ENCODE measurements at regions not wholly inside any gene's neighbourhood (a gene's known extent, or its start where the extent isn't known, plus 50 kb on each side); places are given as distances from the start of the nearest gene placed in this dataset.
"Not testable (repeated sequence)": the region's sequence is repeated elsewhere in the genome, so short reads cannot be mapped to it uniquely, and the experiment has no call there.

GRCh38 chr6:135680964-135681913 is 170.3 kb upstream of the PDE7B start:
- no peak overlapping the region for H3K9ac ChIP-seq (ENCODE audit: low read depth, low read length)

GRCh38 chr6:135686784-135687301 is 164.7 kb upstream of the PDE7B start:
- Histone ChIP-seq H3K27ac (ENCODE audit: low read depth, low read length) (no peak overlapping the region), H3K9ac (ENCODE audit: low read depth, low read length) (no peak overlapping the region)

More at GRCh38 chr6:135680964-135681913, 170.3 kb upstream of the PDE7B start:
- Histone ChIP-seq H3K36me3 (ENCODE audit: control insufficient read depth, insufficient read depth, low read length) (no peaks in the 10 kb centered on the region), H3K27me3 (ENCODE audit: control insufficient read depth, insufficient read depth, low read length) (no peaks in the 10 kb centered on the region), H3K4me1 (ENCODE audit: control insufficient read depth, insufficient read depth, low read length) (no peaks in the 10 kb centered on the region), H3K9me3 (ENCODE audit: control insufficient read depth, insufficient read depth, low read length) (no peaks in the 10 kb centered on the region), H3K27ac (ENCODE audit: low read depth, low read length) (no peak overlapping the region), H3K4me3 (ENCODE audit: low read depth, low read length) (no peak overlapping the region)

GRCh38 chr6:135688476-135688875 is 163.0 kb upstream of the PDE7B start:
- H3K9me3 ChIP-seq (ENCODE audit: control insufficient read depth, insufficient read depth, low read length); H3K36me3 ChIP-seq (ENCODE audit: control insufficient read depth, insufficient read depth, low read length); H3K27ac ChIP-seq (ENCODE audit: low read depth, low read length); H3K27me3 ChIP-seq (ENCODE audit: control insufficient read depth, insufficient read depth, low read length); H3K9ac ChIP-seq (ENCODE audit: low read depth, low read length); H3K4me3 ChIP-seq (ENCODE audit: low read depth, low read length); H3K4me1 ChIP-seq (ENCODE audit: control insufficient read depth, insufficient read depth, low read length): not testable (repeated sequence)

More at GRCh38 chr6:135686784-135687301, 164.7 kb upstream of the PDE7B start:
- Histone ChIP-seq H3K27me3 (ENCODE audit: control insufficient read depth, insufficient read depth, low read length) (no peaks in the 10 kb centered on the region), H3K4me3 (ENCODE audit: low read depth, low read length) (no peak overlapping the region), H3K36me3 (ENCODE audit: control insufficient read depth, insufficient read depth, low read length) (no peaks in the 10 kb centered on the region), H3K9me3 (ENCODE audit: control insufficient read depth, insufficient read depth, low read length) (no peaks in the 10 kb centered on the region), H3K4me1 (ENCODE audit: control insufficient read depth, insufficient read depth, low read length) (no peaks in the 10 kb centered on the region)

- Histone ChIP-seq H3K4me1 (ENCODE audit: control insufficient read depth, insufficient read depth, low read length) (no peaks in the 10 kb centered on the region), H3K36me3 (ENCODE audit: control insufficient read depth, insufficient read depth, low read length) (no peaks in the 10 kb centered on the region), H3K9ac (ENCODE audit: low read depth, low read length) (no peak overlapping the region), H3K27ac (ENCODE audit: low read depth, low read length) (no peak overlapping the region), H3K27me3 (ENCODE audit: control insufficient read depth, insufficient read depth, low read length) (no peaks in the 10 kb centered on the region), H3K4me3 (ENCODE audit: low read depth, low read length) (no peak overlapping the region), H3K9me3 (ENCODE audit: control insufficient read depth, insufficient read depth, low read length) (no peaks in the 10 kb centered on the region)
These were observed 159.1 kb upstream of the PDE7B start for GRCh38 chr6:135692426-135692825.

GRCh38 chr6:135693811-135694370 is 157.6 kb upstream of the PDE7B start:
- Histone ChIP-seq H3K4me1 (ENCODE audit: control insufficient read depth, insufficient read depth, low read length) (no peaks in the 10 kb centered on the region), H3K4me3 (ENCODE audit: low read depth, low read length) (no peak overlapping the region), H3K27ac (ENCODE audit: low read depth, low read length) (no peak overlapping the region), H3K27me3 (ENCODE audit: control insufficient read depth, insufficient read depth, low read length) (no peaks in the 10 kb centered on the region), H3K9me3 (ENCODE audit: control insufficient read depth, insufficient read depth, low read length) (no peaks in the 10 kb centered on the region), H3K9ac (ENCODE audit: low read depth, low read length) (no peak overlapping the region), H3K36me3 (ENCODE audit: control insufficient read depth, insufficient read depth, low read length) (no peaks in the 10 kb centered on the region)

- H3K9me3 ChIP-seq (ENCODE audit: control insufficient read depth, insufficient read depth, low read length), result no peaks in the 10 kb centered on the region
These were observed 151.8 kb upstream of the PDE7B start for GRCh38 chr6:135699705-135700104.

GRCh38 chr6:135701426-135701825 is 150.1 kb upstream of the PDE7B start:
- Histone ChIP-seq H3K27ac (ENCODE audit: low read depth, low read length) (no peak overlapping the region), H3K9me3 (ENCODE audit: control insufficient read depth, insufficient read depth, low read length) (no peaks in the 10 kb centered on the region), H3K9ac (ENCODE audit: low read depth, low read length) (no peak overlapping the region)

More at GRCh38 chr6:135699705-135700104, 151.8 kb upstream of the PDE7B start:
- Histone ChIP-seq H3K4me3 (ENCODE audit: low read depth, low read length) (no peak overlapping the region), H3K36me3 (ENCODE audit: control insufficient read depth, insufficient read depth, low read length) (no peaks in the 10 kb centered on the region), H3K27ac (ENCODE audit: low read depth, low read length) (no peak overlapping the region), H3K4me1 (ENCODE audit: control insufficient read depth, insufficient read depth, low read length) (no peaks in the 10 kb centered on the region), H3K27me3 (ENCODE audit: control insufficient read depth, insufficient read depth, low read length) (no peaks in the 10 kb centered on the region), H3K9ac (ENCODE audit: low read depth, low read length) (no peak overlapping the region)

GRCh38 chr6:135703007-135703406 is 148.5 kb upstream of the PDE7B start:
- H3K9me3 ChIP-seq (ENCODE audit: control insufficient read depth, insufficient read depth, low read length), result no peaks in the 10 kb centered on the region
- H3K9ac ChIP-seq (ENCODE audit: low read depth, low read length), result no peak overlapping the region
- H3K4me1 ChIP-seq (ENCODE audit: control insufficient read depth, insufficient read depth, low read length), result no peaks in the 10 kb centered on the region
- no peaks in the 10 kb centered on the region for H3K27me3 ChIP-seq (ENCODE audit: control insufficient read depth, insufficient read depth, low read length)
- H3K4me3 ChIP-seq (ENCODE audit: low read depth, low read length), result no peak overlapping the region
- no peaks in the 10 kb centered on the region for H3K36me3 ChIP-seq (ENCODE audit: control insufficient read depth, insufficient read depth, low read length)
- no peak overlapping the region for H3K27ac ChIP-seq (ENCODE audit: low read depth, low read length)

More at GRCh38 chr6:135701426-135701825, 150.1 kb upstream of the PDE7B start:
- Histone ChIP-seq H3K4me1 (ENCODE audit: control insufficient read depth, insufficient read depth, low read length) (no peaks in the 10 kb centered on the region), H3K27me3 (ENCODE audit: control insufficient read depth, insufficient read depth, low read length) (no peaks in the 10 kb centered on the region), H3K4me3 (ENCODE audit: low read depth, low read length) (no peak overlapping the region), H3K36me3 (ENCODE audit: control insufficient read depth, insufficient read depth, low read length) (no peaks in the 10 kb centered on the region)

- H3K27me3 ChIP-seq (ENCODE audit: control insufficient read depth, insufficient read depth, low read length), result no peaks in the 10 kb centered on the region
- no peak overlapping the region for H3K4me3 ChIP-seq (ENCODE audit: low read depth, low read length)
- H3K36me3 ChIP-seq (ENCODE audit: control insufficient read depth, insufficient read depth, low read length), result no peaks in the 10 kb centered on the region
- H3K4me1 ChIP-seq (ENCODE audit: control insufficient read depth, insufficient read depth, low read length), result no peaks in the 10 kb centered on the region
- no peak overlapping the region for H3K27ac ChIP-seq (ENCODE audit: low read depth, low read length)
- H3K9me3 ChIP-seq (ENCODE audit: control insufficient read depth, insufficient read depth, low read length), result no peaks in the 10 kb centered on the region
- H3K9ac ChIP-seq (ENCODE audit: low read depth, low read length), result no peak overlapping the region
These were observed 147.9 kb upstream of the PDE7B start for GRCh38 chr6:135703621-135704020.

GRCh38 chr6:135707426-135707825 is 144.1 kb upstream of the PDE7B start:
- no peaks in the 10 kb centered on the region for H3K36me3 ChIP-seq (ENCODE audit: control insufficient read depth, insufficient read depth, low read length)
- H3K4me1 ChIP-seq (ENCODE audit: control insufficient read depth, insufficient read depth, low read length), result no peaks in the 10 kb centered on the region
- no peak overlapping the region for H3K27ac ChIP-seq (ENCODE audit: low read depth, low read length)
- no peak overlapping the region for H3K4me3 ChIP-seq (ENCODE audit: low read depth, low read length)
- H3K9me3 ChIP-seq (ENCODE audit: control insufficient read depth, insufficient read depth, low read length), result no peaks in the 10 kb centered on the region
- H3K27me3 ChIP-seq (ENCODE audit: control insufficient read depth, insufficient read depth, low read length), result no peaks in the 10 kb centered on the region
- H3K9ac ChIP-seq (ENCODE audit: low read depth, low read length), result no peak overlapping the region

GRCh38 chr6:135710042-135710441 is 141.5 kb upstream of the PDE7B start:
- Histone ChIP-seq H3K27me3 (ENCODE audit: control insufficient read depth, insufficient read depth, low read length) (no peaks in the 10 kb centered on the region), H3K9ac (ENCODE audit: low read depth, low read length) (no peak overlapping the region), H3K9me3 (ENCODE audit: control insufficient read depth, insufficient read depth, low read length) (no peaks in the 10 kb centered on the region), H3K36me3 (ENCODE audit: control insufficient read depth, insufficient read depth, low read length) (no peaks in the 10 kb centered on the region), H3K27ac (ENCODE audit: low read depth, low read length) (no peak overlapping the region), H3K4me3 (ENCODE audit: low read depth, low read length) (no peak overlapping the region), H3K4me1 (ENCODE audit: control insufficient read depth, insufficient read depth, low read length) (no peaks in the 10 kb centered on the region)

Data from HUES48 (cell line).